Sciatic nerve (tissue), 2 donors: ENCODE measurements at regions not wholly inside any gene's neighbourhood (a gene's known extent, or its start where the extent isn't known, plus 50 kb on each side); places are given as distances from the start of the nearest gene placed in this dataset.
"Not testable (repeated sequence)": the region's sequence is repeated elsewhere in the genome, so short reads cannot be mapped to it uniquely, and the experiment has no call there.

Source experiments
- ATAC-seq: fragments of 200-7000 bp; cut with Tn5 transposase; one replicate; pipeline ENCODE4 v1.9.1; 2020; ENCODE audit warnings: mild to moderate bottlenecking, moderate library complexity
- DNase-seq: peaks from one replicate; pipeline ENCODE4 v3.0.0-alpha.2; 2020; ENCODE audit warnings: low spot score
- intact Hi-C: fragments of 100-400 bp; cut with DNase I; formaldehyde crosslinking; loops from one replicate; pipeline ENCODE4 v1.14.2; 2022
- donor health status: DM: no; HTN: no; CAD: no.
- donor health status: DM: no; HTN: no; CAD: no.

DNA sequence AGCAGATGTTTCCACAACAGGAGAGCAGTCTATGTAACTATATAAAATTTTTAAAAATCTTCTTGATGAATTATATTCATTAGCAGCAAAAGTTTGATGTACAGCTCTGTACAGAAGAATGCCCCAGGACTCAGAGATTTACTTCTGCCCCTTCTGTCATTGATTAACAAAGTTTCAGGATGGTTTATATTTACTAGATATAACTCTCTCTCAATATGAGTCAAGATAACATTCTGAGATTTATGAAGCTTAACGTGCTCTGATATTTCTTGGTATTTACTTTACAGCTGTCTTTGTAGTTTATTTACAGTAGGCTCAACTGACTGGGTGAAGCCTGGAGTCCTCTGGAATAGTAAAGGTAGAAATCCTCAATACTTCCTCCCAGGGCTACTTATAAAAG, 93.6 kb upstream of the HNMT start:
- DNase-seq (no peak), ATAC-seq (no peak)
- intact Hi-C loops, result no loop called here

- ATAC-seq, result no peak
- intact Hi-C loops, result no loop called here
Measured at GRCh38 chr2:137872577-137872976, 91.7 kb upstream of the HNMT start.

GRCh38 chr2:137873536-137874244, 90.6 kb upstream of the HNMT start:
- no peak for ATAC-seq
- intact Hi-C loops, result no loop called here
- no peak for DNase-seq

More at GRCh38 chr2:137872577-137872976, 91.7 kb upstream of the HNMT start:
- no peak for DNase-seq

DNA sequence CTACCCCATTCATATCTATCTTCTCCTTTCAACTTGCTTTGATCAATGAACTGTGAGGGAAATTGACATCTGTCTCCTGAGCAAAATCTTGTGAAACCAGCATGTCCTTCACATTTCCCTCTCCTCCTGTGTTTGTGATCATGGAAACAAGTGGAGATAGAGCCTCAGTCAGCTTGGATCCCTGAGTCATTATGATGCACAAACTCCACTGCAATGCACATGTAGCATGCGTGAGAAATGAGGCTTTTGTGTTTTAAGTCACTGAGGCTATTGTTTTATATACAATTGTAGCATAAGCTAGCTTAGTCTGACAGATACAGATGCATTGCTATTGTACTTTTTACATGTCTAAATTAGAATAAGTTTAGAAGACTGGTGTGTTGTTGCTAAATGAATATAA, 85.2 kb upstream of the HNMT start:
- DNase-seq (no peak), ATAC-seq (no peak)
- intact Hi-C loops, result no loop called here

DNA sequence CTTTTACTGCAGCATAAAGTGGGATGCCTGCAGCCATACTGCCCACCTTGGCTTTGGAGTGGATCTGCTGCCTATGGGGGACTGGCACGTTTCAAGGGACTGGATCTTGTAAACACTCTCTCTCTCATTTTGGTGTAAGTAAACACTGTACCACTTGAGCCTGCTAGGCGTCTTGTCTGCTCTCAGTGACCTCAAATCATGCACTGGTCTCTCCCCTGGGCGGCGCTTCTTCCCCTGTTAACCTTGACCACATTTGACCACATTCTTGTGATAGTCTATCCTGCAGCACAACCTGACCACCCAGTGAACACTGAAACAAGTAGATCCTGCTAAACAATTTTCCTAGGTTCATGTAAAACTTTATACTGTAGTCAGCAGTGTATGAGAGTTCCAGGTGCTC, 82.6 kb upstream of the HNMT start:
- no peak for DNase-seq
- intact Hi-C loops, result no loop called here
- ATAC-seq, result no peak

- intact Hi-C loops, result no loop called here
- no peak for ATAC-seq
Measured at GRCh38 chr2:137886083-137886831, 78.0 kb upstream of the HNMT start.

DNA sequence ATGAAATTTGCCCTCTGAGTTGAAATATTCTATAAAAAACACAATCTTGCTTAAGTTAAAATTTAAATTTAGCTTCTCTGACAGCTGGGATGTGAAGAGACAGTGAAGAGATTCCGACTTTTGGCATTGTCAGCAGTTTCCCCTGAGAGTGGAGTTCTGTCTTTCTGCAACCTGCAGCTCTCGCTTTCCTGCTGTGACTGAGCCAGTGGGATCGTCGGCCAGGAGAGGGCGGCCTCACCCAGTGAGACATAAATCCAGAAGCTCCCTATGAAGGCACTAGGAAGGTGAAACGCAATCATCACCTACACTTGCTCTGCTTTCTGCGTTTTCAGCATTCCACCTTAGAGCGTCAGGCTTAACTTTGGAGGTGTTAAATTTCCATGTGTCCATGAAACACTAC, 75.4 kb upstream of the HNMT start:
- ATAC-seq (no peak), DNase-seq (no peak)
- intact Hi-C loops, result no loop called here

More at GRCh38 chr2:137886083-137886831, 78.0 kb upstream of the HNMT start:
- no peak for DNase-seq

GRCh38 chr2:137892739-137893138, 71.5 kb upstream of the HNMT start:
- no peak for ATAC-seq
- intact Hi-C loops, result no loop called here

GRCh38 chr2:137893145-137893544, 71.1 kb upstream of the HNMT start:
- ATAC-seq, result no peak
- DNase-seq, result no peak
- intact Hi-C loops, result no loop called here

More at GRCh38 chr2:137892739-137893138, 71.5 kb upstream of the HNMT start:
- DNase-seq, result no peak

GRCh38 chr2:137896467-137896866, 67.8 kb upstream of the HNMT start:
- no peak for ATAC-seq
- intact Hi-C loops, result no loop called here
- no peak for DNase-seq

- DNase-seq (no peak), ATAC-seq (no peak)
- intact Hi-C loops, result no loop called here
Measured at GRCh38 chr2:137897082-137897481, 67.2 kb upstream of the HNMT start.

DNA sequence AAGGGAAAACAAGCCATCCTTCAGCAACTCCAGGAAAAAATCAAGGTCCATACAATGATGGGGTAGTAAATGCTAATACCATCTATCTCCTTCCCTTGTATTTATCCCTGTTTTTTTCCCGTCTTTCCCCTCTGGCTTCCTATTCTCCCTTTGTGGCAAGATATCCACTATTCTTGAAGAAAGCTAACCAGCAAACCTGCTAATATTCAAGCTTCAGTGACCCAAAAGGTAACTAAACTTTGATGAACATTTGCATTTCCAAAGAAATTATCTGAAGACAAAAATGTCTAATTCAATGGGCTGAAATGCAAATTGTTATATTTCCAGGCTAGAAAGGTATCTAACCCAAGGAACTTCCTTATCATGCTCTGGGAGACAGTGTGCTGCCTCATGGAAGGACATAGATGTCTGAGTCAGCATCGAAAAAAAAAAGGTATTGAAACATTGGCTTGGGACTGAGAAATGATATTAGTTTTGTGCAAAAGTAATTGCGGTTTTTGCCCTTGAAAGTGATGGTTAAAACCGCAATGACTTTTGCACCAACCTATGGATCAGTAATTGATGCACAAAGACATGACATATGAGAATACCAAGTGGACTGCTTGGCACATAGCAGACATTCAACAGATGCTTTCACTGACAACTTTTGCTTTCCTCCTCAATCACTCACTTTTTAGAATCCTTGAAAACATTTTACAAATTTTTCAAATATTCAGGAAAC, 63.7 kb upstream of the HNMT start:
- ATAC-seq (no peak), DNase-seq (no peak)
- intact Hi-C loops, result no loop called here

- ATAC-seq, result no peak
- no peak for DNase-seq
- intact Hi-C loops, result no loop called here
Measured at GRCh38 chr2:137910641-137911040, 53.6 kb upstream of the HNMT start.

DNA sequence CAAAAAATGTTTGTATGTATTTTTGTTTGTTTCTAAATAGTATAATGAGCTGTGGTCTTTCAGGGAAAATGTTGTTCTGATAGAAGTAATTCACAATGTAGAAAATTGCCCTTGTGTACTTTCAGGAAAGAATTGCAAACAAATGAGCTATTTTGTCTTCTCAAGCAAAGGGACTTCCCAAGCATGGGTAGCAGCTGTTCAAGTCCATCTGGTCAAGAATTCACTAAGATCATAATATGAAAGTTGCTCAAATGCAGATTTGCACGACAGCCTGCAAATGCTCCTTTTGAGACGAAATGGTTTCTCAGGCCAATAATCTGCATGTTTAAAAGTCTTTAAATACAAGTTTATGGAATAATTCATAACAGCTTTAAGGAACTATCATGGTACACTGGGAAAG, 51.9 kb upstream of the HNMT start:
- no peak for DNase-seq
- intact Hi-C loops, result no loop called here
- no peak for ATAC-seq

GRCh38 chr2:137913169-137913568, 51.1 kb upstream of the HNMT start:
- no peak for DNase-seq
- no peak for ATAC-seq
- intact Hi-C loops, result no loop called here

- DNase-seq, ATAC-seq, intact Hi-C loops: not testable (repeated sequence)
Measured at GRCh38 chr2:137913648-137914047, 50.6 kb upstream of the HNMT start.
